GM23338 (cell line): ENCODE measurements at regions not wholly inside any gene's neighbourhood (a gene's known extent, or its start where the extent isn't known, plus 50 kb on each side); places are given as distances from the start of the nearest gene placed in this dataset.

Experiments used
- CREB1 ChIP-seq: fragments of 250-450 bp; sonication (Bioruptor Pico); IDR thresholded peaks from 2 replicates; pipeline ENCODE4 v1.5.0; 2020; ENCODE audit warnings: low read depth, mild to moderate bottlenecking, moderate library complexity
- EZH2 ChIP-seq: fragments of 200-600 bp; sonication (generic); IDR thresholded peaks from one replicate; pipeline ENCODE4 v1.8.0; 2017; ENCODE audit warnings: antibody characterized with exemption, mild to moderate bottlenecking, low read depth; ENCODE audit not compliant: unreplicated experiment
- EZH2phosphoT487 ChIP-seq: fragments of 200-600 bp; sonication (generic); IDR thresholded peaks from one replicate; pipeline ENCODE4 v1.8.1; 2018; ENCODE audit warnings: antibody characterized with exemption; ENCODE audit not compliant: unreplicated experiment
- JUNB ChIP-seq: IDR thresholded peaks from one replicate; pipeline ENCODE4 v1.6.1; 2016; ENCODE audit warnings: antibody characterized with exemption; ENCODE audit not compliant: unreplicated experiment
- POLR2AphosphoS5 ChIP-seq: IDR thresholded peaks from 2 replicates; pipeline ENCODE4 v1.6.1; 2016; ENCODE audit warnings: antibody characterized with exemption, low read depth
- ZNF114 ChIP-seq: fragments of 250-450 bp; sonication (Bioruptor Pico); IDR thresholded peaks from 2 replicates; pipeline ENCODE4 v1.5.0; 2020; ENCODE audit warnings: mild to moderate bottlenecking, moderate library complexity
- TF ChIP-seq, protein P1 (sequence below), 2 experiments: fragments of 200-600 bp in 1 of 2; sonication (generic) in 1 of 2; conservative IDR thresholded peaks; 2 replicates each; pipeline versions ENCODE4 v1.5.1 to v1.6.1; 2016 to 2017; ENCODE audit warnings: antibody characterized with exemption in 2 of 2, low read depth in 2 of 2, mild to moderate bottlenecking in 2 of 2, moderate library complexity in 1 of 2
- TF ChIP-seq, protein P2 (sequence below): IDR thresholded peaks from one replicate; pipeline ENCODE4 v1.6.1; 2018; ENCODE audit warnings: antibody characterized with exemption; ENCODE audit not compliant: unreplicated experiment

GRCh38 chr10:14449293-14449815 is 118.6 kb upstream of the FRMD4A start:
- TF ChIP-seq, protein P1, sequence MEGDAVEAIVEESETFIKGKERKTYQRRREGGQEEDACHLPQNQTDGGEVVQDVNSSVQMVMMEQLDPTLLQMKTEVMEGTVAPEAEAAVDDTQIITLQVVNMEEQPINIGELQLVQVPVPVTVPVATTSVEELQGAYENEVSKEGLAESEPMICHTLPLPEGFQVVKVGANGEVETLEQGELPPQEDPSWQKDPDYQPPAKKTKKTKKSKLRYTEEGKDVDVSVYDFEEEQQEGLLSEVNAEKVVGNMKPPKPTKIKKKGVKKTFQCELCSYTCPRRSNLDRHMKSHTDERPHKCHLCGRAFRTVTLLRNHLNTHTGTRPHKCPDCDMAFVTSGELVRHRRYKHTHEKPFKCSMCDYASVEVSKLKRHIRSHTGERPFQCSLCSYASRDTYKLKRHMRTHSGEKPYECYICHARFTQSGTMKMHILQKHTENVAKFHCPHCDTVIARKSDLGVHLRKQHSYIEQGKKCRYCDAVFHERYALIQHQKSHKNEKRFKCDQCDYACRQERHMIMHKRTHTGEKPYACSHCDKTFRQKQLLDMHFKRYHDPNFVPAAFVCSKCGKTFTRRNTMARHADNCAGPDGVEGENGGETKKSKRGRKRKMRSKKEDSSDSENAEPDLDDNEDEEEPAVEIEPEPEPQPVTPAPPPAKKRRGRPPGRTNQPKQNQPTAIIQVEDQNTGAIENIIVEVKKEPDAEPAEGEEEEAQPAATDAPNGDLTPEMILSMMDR (conservative IDR thresholded peaks at IDR 0.05; ENCODE audit: low read depth in 2 of 2) = no peak
- TF ChIP-seq, protein P2, sequence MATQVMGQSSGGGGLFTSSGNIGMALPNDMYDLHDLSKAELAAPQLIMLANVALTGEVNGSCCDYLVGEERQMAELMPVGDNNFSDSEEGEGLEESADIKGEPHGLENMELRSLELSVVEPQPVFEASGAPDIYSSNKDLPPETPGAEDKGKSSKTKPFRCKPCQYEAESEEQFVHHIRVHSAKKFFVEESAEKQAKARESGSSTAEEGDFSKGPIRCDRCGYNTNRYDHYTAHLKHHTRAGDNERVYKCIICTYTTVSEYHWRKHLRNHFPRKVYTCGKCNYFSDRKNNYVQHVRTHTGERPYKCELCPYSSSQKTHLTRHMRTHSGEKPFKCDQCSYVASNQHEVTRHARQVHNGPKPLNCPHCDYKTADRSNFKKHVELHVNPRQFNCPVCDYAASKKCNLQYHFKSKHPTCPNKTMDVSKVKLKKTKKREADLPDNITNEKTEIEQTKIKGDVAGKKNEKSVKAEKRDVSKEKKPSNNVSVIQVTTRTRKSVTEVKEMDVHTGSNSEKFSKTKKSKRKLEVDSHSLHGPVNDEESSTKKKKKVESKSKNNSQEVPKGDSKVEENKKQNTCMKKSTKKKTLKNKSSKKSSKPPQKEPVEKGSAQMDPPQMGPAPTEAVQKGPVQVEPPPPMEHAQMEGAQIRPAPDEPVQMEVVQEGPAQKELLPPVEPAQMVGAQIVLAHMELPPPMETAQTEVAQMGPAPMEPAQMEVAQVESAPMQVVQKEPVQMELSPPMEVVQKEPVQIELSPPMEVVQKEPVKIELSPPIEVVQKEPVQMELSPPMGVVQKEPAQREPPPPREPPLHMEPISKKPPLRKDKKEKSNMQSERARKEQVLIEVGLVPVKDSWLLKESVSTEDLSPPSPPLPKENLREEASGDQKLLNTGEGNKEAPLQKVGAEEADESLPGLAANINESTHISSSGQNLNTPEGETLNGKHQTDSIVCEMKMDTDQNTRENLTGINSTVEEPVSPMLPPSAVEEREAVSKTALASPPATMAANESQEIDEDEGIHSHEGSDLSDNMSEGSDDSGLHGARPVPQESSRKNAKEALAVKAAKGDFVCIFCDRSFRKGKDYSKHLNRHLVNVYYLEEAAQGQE = no peak
- TF ChIP-seq EZH2 (no peak), JUNB (no peak), CREB1 (CRISPR knock-in tag) (no peak), POLR2AphosphoS5 (no peak), EZH2phosphoT487 (no peak), ZNF114 (CRISPR knock-in tag) (no peak)
